Renal pelvis (tissue), 1 donor: ENCODE measurements at regions not wholly inside any gene's neighbourhood (a gene's known extent, or its start where the extent isn't known, plus 50 kb on each side); places are given as distances from the start of the nearest gene placed in this dataset.
A peak's percentile ranks its signal among the peaks of the same experiment; 100 is the strongest.
"Not testable (repeated sequence)": the region's sequence is repeated elsewhere in the genome, so short reads cannot be mapped to it uniquely, and the experiment has no call there.

ENCODE experiments used
- DNase-seq: peaks from one replicate; pipeline ENCODE4 v3.0.0-alpha.2; 2013

DNA sequence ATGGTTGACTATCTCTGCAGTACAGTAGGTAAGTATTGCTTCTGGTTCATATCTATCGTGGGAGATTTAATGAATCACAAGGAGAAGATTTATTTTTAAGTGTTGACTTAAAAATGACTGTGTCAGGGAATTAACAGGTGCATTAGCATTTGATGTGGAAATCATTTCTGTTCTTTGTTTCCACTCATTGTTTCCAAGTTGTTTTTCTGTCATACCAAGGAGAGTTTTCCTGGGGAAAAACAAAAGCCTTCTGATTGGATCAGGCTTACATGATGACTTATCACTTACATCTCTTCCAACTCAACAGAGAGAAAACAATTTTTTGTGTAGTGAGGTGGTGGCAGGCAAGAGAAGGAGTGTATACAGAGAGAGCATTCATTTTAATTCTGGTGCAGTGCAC is 686.4 kb downstream of the HTR1B start:
- DNase-seq: no peak

DNA sequence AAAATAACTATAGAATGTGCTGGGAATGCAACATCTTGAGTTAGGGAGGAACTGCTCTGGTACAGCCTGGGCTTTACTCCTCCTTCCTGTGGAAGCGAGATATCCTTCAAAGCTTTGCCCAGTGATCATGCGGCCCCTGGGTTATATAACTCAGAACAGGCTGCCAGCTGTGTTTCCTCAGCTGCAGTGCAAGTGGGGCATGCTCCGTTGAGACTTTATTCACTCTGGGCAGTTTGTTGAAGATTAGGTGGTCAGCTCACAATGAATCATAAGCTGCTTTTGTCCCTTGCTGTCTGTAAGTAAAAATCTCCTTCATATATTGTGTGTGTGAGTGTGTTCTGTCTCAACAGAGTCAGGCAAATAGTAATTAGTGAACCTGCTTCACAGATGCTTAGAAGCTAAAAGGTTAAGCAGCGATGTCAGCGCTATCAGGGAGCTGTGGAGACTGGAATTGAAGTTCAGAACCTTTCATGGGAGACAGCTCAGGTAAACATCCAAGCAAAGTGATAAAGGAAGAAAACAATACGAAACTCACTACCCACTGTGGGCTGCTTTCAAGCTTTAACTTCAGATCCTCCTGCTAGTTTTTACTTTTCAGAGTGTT is 688.4 kb downstream of the HTR1B start:
- peak; percentile 17 for DNase-seq

DNA sequence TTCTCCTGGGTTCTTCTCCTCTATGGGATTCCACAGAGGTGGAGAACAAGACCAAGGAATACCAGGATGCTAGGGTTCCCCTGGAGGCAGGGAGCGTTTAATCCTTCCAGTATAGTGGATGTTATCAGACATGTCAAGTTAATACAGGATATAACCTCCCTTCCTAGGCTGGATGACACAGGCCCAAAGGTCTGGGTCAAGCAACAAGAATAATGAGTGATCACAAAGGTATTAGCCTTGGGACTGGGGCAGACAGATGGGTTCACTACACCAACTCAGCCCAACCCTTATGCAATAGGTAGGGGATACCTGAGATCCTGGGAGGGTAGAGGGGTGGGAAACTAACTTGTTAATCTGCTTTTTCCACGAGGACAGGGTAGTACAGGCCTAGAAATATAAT is 690.3 kb downstream of the HTR1B start:
- no peak for DNase-seq

DNA sequence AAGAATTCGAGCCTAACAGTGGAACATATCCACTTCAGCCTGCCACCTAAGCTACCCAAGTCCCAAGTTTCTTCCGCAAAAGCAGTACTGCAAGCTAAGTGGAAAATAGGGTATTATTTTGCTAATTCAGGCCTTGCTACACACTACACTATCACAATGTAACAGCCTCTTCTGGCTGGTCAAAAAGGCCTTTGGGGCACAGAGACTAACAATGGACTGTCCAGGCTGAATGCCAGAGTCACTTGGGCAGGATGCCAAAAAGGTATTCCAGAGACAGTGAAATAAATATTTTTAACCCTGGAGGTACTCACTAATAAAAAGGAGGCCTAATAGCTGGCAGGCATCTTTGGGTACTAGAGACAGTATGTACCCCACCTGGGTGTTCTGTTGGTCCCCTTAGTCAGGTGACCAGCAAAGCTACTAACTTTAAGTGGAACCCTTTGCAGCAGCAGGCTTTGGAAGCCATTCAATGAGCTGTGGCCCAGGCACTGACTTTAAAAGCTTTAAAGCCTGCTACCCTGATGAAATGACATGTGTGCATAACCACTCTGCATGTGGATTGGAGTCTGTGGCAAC is 692.1 kb downstream of the HTR1B start:
- no peak for DNase-seq

DNA sequence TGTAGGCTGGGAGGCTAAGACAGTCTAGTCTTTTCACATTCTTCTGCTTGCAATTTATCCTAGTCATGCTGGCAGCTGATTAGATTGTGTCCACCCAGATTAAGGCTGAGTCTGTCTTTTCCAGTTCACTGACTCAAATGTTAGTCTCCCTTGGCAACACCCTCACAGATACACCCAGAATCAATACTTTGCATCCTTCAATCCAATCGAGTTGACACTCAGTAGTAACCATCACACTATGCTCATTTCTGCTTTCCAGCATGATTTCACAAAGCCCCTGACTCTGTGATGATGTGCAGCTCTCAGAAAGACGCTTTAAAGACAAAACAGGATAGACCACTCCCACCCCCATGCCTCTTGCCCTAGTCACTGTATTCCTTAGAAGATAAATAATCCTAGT is 693.0 kb downstream of the HTR1B start:
- no peak for DNase-seq

DNA sequence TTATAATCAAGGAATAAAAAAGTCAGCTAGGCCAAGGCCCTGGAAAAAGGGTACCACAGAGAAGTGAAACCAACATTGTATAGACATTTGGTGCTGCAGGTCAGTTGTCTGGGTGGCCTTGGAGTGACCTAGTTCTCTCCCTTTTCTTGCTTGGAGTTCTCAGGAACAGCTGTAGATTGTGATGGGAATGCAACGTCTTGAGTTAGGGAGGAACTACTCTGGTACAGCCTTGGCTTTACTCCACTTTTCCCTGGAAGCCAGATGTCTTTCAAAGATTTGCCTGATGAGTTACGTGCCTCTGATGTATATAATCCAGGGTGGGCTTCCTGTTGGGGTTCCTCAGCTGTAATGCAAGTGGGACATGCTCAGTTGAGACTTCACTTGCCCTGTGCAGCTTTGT is 694.7 kb downstream of the HTR1B start:
- DNase-seq: peak; percentile 3

DNA sequence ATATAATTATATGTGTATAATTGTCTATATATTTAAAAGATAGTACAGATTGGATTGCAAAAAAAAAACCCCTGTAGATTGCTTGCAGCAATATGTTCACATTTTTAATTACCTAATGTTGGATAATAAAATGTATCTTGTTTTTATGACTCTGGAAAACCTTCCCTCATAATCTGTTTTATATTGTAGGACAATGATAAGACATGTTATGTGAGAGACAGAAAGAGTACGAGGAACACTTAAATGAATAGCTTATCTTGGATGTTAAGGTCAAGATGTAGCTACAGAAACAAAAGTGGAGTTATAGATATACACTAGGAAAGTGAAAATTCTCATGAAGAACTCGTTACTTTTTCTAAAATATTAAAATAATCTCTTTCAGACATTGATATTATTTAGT is 691.6 kb upstream of the IMPG1 start:
- no peak for DNase-seq

DNA sequence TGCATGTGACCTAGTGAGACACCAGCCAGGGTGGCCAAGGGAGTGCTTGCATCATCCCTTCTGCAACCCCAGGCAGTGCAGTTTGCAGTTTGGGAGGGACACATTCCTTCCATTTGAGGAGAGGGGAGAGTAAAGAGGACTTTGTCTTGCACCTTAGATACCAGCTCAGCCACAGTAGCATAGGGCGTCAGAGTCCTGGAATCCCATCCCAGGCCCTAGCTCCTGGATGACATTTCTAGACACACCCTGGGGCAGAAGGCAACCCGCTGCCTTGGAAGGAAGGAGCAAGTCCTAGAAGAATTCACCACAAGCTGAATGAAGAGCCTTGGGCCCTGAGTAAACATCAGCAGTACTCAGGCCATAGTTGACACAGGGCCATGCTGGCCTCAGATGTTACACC is 680.4 kb upstream of the IMPG1 start:
- DNase-seq: no peak

DNA sequence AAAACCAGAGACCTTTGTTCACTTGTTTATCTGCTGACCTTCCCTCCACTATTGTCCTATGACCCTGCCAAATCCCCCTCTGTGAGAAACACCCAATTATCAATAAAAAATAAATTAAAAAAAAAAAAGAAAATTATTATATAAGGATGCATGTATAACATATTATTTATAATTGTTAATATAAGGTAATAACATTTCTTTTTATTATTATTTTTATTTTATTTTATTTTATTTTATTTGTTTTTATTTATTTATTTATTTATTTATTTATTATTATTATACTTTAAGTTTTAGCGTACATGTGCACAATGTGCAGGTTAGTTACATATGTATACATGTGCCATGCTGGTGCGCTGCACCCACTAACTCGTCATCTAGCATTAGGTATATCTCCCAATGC is 672.9 kb upstream of the IMPG1 start:
- DNase-seq: not testable (repeated sequence)

DNA sequence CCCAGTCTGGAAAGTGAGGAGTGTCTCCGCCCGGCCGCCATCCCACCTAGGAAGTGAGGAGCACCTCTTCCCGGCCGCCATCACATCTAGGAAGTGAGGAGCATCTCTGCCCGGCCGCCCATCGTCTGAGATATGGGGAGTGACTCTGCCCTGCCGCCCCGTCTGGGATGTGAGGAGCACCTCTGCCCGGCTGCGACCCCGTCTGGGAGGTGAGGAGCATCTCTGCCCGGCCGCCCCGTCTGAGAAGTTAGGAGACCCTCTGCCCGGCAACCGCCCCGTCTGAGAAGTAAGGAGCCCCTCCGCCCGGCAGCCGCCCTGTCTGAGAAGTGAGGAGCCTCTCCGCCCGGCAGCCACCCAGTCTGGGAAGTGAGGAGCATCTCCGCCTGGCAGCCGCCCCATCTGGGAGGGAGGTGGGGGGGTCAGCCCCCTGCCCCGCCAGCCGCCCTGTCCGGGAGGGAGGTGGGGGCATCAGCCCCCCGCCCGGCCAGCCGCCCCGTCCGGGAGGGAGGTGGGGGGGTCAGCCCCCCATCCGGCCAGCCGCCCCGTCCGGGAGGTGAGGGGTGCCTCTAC is 671.8 kb upstream of the IMPG1 start:
- DNase-seq: not testable (repeated sequence)

DNA sequence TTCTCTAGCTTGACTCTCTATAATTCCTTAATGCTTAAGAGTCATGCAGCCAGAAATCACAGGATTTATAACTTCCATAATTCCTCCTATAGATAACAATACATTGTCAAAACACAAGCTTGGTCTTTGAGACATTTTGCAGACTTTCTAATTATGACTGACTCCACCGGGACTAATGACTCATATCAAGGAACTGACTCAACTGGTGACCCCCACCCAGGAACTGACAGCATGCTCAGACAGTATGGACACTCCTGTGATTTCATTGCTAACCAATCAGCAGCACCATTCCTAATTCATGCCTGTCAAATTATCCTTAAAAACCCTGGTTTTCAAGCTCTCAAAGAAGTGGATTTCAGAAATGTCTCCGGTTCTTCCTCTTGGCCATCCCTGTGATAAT is 670.5 kb upstream of the IMPG1 start:
- no peak for DNase-seq

DNA sequence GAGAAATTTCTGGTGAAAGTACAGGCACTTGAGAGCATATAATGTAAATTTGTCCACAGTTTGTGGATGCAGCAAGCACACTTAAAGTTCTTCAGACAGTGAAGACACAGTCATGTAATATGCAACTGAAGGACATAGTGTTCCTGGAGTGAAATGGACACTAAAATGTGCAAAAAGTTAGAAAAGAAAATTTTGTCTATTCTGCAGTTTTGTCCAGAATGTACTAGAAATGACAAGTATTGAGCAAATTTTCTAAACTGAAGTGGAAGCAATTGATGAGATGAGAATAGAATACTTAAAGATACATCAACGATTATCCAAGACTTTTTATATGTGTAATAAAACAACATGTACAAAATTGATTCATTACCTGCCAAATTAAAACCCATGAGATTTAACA is 647.0 kb upstream of the IMPG1 start:
- DNase-seq: no peak

DNA sequence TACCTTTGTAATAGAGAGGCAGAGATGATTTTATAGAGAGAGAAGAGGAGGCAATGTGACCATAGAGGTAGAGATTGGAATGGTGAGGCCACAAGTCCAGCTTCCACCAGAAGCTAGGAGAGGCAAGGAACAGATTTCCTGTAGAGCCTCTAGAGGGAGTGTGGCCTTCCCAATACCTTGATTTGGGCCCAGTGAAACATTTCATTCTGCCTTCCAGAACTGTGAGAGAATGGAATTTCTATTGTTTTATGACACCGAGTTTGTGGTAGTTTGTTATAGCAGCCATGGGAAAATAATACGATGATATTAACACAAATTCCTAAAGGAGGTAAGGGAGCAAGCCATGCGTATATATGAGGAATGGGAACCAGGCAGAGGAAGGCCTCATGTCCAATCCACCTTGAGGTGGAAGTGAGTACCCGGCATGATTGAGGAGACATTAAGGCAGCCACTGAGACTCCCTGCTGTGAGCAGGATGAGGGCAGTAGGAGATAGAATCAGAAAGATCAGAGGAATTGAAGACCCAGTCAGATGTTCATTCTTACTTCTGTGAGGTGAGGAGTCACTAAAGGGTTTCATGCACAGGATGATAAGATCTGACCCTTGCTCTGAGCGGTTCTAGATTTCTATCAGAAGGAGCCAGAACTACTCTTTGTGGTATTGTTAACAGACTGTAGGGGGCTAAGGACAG is 636.3 kb upstream of the IMPG1 start:
- no peak for DNase-seq

DNA sequence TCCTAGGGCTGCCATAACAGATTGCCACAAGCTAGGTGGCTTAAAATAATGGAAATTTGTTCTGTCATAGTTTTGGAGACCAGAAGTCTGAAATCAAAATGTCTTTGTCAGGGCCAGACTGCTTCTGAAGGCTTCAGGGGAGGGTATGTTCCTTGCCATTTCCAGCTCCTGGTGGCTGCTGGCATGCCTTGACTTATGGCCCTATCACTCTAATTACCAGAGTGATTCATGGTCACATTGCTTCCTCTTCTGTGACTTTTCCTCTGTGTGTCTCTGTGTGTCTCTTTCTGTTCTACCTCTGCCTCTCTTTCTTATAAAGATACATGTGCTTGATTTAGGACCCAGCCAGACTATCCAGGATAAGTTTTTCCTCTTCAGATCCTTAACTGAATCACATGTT is 635.2 kb upstream of the IMPG1 start:
- DNase-seq: no peak

DNA sequence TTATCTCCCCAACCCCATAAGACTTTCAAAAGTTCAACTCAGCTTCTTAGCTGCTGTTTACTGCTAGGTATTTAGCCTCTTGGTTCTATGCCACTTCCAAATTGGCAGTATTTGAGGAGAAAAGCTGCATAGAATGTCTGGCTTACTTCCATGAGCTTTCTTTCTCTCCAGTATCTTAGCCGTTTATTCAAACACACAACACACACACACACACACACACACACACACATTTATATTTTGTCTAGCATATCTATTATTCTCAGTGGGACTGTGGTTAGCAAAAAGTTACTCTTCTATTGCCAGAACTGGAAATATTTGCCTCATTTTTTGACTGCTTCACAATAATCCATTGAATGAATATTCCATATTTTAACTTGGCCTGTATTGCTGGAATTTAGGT is 634.2 kb upstream of the IMPG1 start:
- DNase-seq: no peak

DNA sequence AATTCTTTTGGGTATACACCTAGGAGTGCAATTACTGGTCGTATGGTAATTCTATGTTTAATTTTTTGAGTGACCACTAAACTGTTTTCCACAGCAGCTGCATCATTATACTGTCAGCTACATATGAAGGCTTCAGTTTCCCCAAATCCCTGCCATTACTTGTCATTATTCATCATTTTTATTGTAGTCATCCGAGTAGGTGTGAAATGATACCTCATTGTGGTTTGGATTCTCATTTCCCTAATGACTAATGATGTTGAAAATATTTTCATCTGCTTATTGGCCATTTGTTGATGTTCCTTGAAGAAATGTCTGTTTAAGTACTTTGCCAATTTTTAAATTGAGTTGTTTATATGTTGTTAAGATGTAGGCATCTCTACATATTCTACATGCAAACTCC is 633.6 kb upstream of the IMPG1 start:
- DNase-seq: no peak

DNA sequence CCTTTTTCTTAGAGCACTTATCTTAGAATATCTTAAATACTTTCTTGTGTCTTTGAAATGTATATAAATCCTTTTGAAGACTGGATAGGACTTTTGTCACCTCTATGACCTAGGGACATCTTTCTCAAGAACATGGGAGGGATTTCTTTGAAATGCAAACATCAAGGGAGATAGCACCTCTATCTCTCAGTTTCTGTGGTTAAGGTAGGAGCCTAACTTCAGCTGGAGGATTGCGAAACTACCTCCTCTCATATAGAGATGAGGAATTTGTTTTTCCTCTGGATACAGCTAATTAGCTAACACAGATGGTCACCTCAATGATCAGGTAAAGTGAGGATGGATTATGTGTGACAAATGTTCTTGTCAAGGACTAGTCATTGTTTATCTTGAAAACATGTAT is 631.3 kb upstream of the IMPG1 start:
- no peak for DNase-seq

DNA sequence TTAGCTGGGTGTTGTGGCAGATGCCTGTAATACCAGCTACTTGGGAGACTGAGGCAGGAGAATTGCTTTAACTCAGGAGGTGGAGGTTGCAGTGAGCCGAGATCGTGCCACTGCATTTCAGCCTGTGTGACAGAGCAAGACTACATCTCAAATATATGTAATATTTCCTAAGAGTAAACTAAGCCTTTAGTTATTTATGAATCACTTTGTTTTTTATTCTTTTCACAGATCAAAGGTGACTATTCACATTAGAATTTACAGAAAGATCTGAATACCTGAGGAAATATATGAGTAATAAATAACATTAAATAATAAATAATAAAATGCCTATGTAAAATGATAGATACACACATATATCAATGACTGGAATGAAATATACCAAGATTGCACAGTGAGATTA is 630.8 kb upstream of the IMPG1 start:
- DNase-seq: no peak

DNA sequence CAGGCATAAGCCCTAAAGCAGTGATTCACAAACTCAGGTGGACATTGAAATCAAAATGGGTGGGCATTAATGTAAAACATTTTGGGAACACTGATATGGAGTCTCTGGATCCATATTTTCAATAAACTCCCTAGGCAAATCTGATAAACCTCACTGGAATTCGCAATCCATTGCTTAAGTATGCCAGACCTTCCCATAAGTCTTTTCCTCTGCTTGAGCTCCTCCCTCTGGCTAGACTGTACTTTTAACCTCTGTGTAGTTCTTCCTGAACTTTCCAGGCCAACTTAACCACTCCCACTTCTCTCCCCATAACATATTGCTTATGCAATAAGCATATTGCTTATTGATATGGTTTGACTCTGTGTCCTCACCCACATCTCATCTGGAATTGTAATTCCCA is 629.7 kb upstream of the IMPG1 start:
- DNase-seq: no peak

DNA sequence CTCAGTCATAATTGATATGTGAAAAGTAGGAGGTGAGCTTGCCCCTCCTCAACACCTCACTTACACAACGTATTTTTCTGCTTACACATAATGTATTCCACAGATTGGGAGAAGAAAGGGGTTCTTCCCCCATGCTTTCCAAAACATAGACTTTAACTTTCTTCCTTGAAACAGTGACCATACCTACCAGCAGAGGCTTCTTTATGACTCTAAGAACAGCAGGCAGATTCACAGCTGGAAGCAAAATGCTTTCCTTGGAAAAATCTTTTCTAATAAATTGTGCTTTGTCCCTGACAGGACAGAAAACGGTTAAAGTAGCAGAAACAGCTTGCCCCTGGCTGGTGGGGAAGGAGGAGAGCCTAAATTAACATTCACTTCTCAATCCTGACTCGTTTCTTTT is 629.1 kb upstream of the IMPG1 start:
- peak; percentile 4 for DNase-seq

DNA sequence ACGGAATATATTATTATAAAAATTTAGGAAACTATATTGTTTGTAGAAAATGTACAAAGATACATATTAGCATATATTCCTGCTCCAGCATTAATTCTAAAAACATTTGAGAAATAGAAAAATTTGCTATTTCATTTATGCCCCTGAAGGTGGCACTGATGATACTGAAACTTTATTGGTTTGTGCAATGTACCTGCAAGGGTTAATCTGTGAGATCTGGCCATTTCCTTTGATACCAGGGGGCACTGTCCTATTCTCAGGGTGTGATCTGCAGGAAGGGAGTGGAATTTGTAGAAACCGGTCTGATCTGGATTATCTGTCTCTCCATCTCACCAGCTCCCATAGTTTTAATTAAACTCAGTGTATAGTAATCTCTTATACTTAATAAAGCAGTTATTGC is 625.1 kb upstream of the IMPG1 start:
- DNase-seq: no peak

DNA sequence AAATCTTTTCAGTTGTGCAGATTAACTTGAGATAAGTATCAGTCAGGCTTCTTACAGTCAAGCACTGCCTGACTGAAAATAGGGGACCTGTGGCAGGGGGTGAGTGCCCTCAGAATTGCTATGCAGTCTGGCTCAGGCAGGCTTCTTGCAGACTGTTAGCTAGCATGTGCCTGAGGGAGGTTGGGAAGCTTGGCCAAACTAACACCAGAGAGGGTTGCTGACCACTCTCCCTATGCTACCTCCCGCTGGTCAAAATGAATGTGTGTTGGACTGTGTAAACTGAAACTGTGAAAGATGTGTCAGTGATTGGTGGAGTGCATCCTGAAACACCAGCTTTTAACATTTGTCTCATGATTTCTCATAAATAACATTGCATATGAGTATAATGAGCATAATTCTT is 622.3 kb upstream of the IMPG1 start:
- no peak for DNase-seq

DNA sequence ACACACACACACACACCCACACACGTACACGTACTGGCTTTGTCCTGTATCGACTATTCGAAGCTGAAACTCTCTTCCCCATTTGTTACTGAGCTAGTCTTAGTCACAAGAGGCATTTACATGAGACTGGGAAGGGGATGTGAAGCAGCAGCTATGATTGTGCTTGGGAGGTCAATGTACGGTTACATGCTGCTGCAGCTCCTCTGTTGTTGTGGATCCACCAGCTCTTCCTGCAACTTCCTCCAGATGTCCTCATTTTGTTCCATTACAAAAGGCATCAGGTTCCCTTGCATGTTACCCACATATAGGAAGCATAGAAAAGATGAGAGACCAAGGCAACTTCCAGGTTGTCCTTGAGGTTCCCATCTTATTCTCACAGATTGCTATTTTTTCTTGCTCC is 612.4 kb upstream of the IMPG1 start:
- no peak for DNase-seq

DNA sequence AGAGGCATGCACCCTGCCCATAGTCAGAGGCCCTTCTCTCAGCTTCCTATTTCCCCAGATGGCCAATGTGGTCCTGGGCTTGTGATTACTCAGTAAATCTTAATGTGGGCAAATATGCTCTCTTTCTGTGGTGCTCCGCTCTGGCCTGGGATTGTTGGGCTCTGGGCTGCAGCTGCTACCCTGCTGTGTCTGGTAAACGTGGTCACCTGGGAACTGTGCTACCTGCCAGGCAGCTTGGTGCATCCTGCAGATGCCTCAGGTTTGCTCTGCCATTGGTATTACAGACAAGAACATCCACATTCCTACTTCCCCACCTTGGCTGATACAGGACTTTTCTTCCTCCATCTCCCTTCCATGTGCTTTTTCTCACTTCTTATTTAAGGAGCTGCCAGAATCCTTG is 611.5 kb upstream of the IMPG1 start:
- DNase-seq: no peak
